ENCODE measurements at regions not wholly inside any gene's neighbourhood (a gene's known extent, or its start where the extent isn't known, plus 50 kb on each side); places are given as distances from the start of the nearest gene placed in this dataset.

- Histone ChIP-seq H3K4me1 (replicated peaks; ENCODE audit: insufficient read depth) (no peaks in the 10 kb centered on the region), H3K4me3 (no peak overlapping the region), H3K79me2 (ENCODE audit: low read depth) (no peaks in the 10 kb centered on the region), H3K27ac (no peak overlapping the region), H3K36me3 (ENCODE audit: low read depth) (no peaks in the 10 kb centered on the region), H3K4me2 (no peak overlapping the region), H3F3A (ENCODE audit: insufficient read depth, low read depth) (no peaks in the 10 kb centered on the region), H3K9me2 (ENCODE audit: insufficient read depth) (no peaks in the 10 kb centered on the region), H3K27me3 (ENCODE audit: insufficient read depth, low read depth) (peaks cover 9% of the 10 kb centered on the region; the same call in 1 of the 2 replicates), H2AFZ (peak overlapping the region; percentile 58; the same call in 1 of the 2 replicates), H3K9me3 (ENCODE audit: insufficient read depth, low read depth) (no peaks in the 10 kb centered on the region), H4K20me1 (ENCODE audit: insufficient read depth) (no peaks in the 10 kb centered on the region)
- BruUV-seq (replicated peaks): no TSS peak
- ChIA-PET CTCF (no interaction called here), POLR2A (ENCODE audit: unreplicated experiment) (no interaction called here)
- intact Hi-C loops (cut with micrococcal nuclease; ENCODE audit: unreplicated experiment): no loop called here
- no peak for DNase-seq
- TF ChIP-seq CTCF (conservative IDR thresholded peaks at IDR 0.05) (no peak), EZH2 (IDR thresholded peaks at IDR 0.05; ENCODE audit: low read depth) (no peak)
Observed at GRCh38 chr1:57934745-57935144, 510.9 kb upstream of the DAB1 start.

GRCh38 chr1:57927003-57927402 lies 503.1 kb upstream of the DAB1 start:
- H3K4me2 ChIP-seq: no peak overlapping the region
- no TSS peak for BruUV-seq (replicated peaks)
- intact Hi-C loops (cut with micrococcal nuclease; ENCODE audit: unreplicated experiment): no loop called here
- no peaks in the 10 kb centered on the region for H4K20me1 ChIP-seq (ENCODE audit: insufficient read depth)
- H2AFZ ChIP-seq: no peak overlapping the region
- no peak for DNase-seq
- H3K27me3 ChIP-seq (ENCODE audit: insufficient read depth, low read depth): no peaks in the 10 kb centered on the region; the same call in 1 of the 2 replicates
- H3K27ac ChIP-seq: no peak overlapping the region
- no peaks in the 10 kb centered on the region for H3K36me3 ChIP-seq (ENCODE audit: low read depth)
- no peaks in the 10 kb centered on the region for H3K4me1 ChIP-seq (replicated peaks; ENCODE audit: insufficient read depth)
- no peaks in the 10 kb centered on the region for H3K79me2 ChIP-seq (ENCODE audit: low read depth)
- no peaks in the 10 kb centered on the region for H3K9me2 ChIP-seq (ENCODE audit: insufficient read depth)
- H3F3A ChIP-seq (ENCODE audit: insufficient read depth, low read depth): no peaks in the 10 kb centered on the region
- POLR2A ChIA-PET (ENCODE audit: unreplicated experiment): no interaction called here
- no peaks in the 10 kb centered on the region for H3K9me3 ChIP-seq (ENCODE audit: insufficient read depth, low read depth)
- CTCF ChIA-PET: no interaction called here
- TF ChIP-seq EZH2 (IDR thresholded peaks at IDR 0.05; ENCODE audit: low read depth): no peak
- no peak for TF ChIP-seq CTCF (conservative IDR thresholded peaks at IDR 0.05)
- H3K4me3 ChIP-seq: no peak overlapping the region

- DNase-seq: no peak
- ChIA-PET POLR2A (ENCODE audit: unreplicated experiment) (no interaction called here), CTCF (no interaction called here)
- intact Hi-C loops (cut with micrococcal nuclease; ENCODE audit: unreplicated experiment): no loop called here
- no peaks in the 10 kb centered on the region for H3K4me1 ChIP-seq (replicated peaks; ENCODE audit: insufficient read depth)
- no peak for TF ChIP-seq CTCF (conservative IDR thresholded peaks at IDR 0.05)
- no peak for TF ChIP-seq EZH2 (IDR thresholded peaks at IDR 0.05; ENCODE audit: low read depth)
- no peak overlapping the region for H3K4me3 ChIP-seq
- H3K9me2 ChIP-seq (ENCODE audit: insufficient read depth): no peaks in the 10 kb centered on the region
- no TSS peak for BruUV-seq (replicated peaks)
- H3K9me3 ChIP-seq (ENCODE audit: insufficient read depth, low read depth): no peaks in the 10 kb centered on the region
- no peak overlapping the region for H3K4me2 ChIP-seq
- no peaks in the 10 kb centered on the region; the same call in 1 of the 2 replicates for H3K27me3 ChIP-seq (ENCODE audit: insufficient read depth, low read depth)
- no peak overlapping the region for H2AFZ ChIP-seq
- no peaks in the 10 kb centered on the region for H3K79me2 ChIP-seq (ENCODE audit: low read depth)
- H3K27ac ChIP-seq: no peak overlapping the region
- H3F3A ChIP-seq (ENCODE audit: insufficient read depth, low read depth): no peaks in the 10 kb centered on the region
- H4K20me1 ChIP-seq (ENCODE audit: insufficient read depth): no peaks in the 10 kb centered on the region
- no peaks in the 10 kb centered on the region for H3K36me3 ChIP-seq (ENCODE audit: low read depth)
Observed at GRCh38 chr1:57926025-57926552, 502.2 kb upstream of the DAB1 start.

Data from PC-9 (cell line).